Activated CD8-positive, alpha-beta T cell treated with anti-CD3 and anti-CD28 coated beads for 36 hours (primary cell): ENCODE measurements at regions not wholly inside any gene's neighbourhood (a gene's known extent, or its start where the extent isn't known, plus 50 kb on each side); places are given as distances from the start of the nearest gene placed in this dataset.

Experiments
- ATAC-seq: fragments of 200-7000 bp; cut with Tn5 transposase; one replicate; pipeline ENCODE4 v1.10.0; 2021; ENCODE audit warnings: mild to moderate bottlenecking, moderate library complexity
- CTCF ChIA-PET: fragments of 350-600 bp; sonication (Branson Sonifier 250); formaldehyde crosslinking; loops from one replicate; lab custom pipeline; 2021; ENCODE audit warnings: antibody characterized with exemption; lab: Charles Lee
- POLR2A ChIA-PET: fragments of 350-600 bp; sonication (Branson Sonifier 250); formaldehyde crosslinking; loops from one replicate; lab custom pipeline; 2021; ENCODE audit warnings: antibody characterized with exemption; lab: Charles Lee
- DNase-seq: peaks from one replicate; pipeline ENCODE4 v3.0.0-alpha.2; 2020
- H3K27ac Mint-ChIP-seq: one replicate; pipeline ENCODE4 v1.8.0; 2021; ENCODE audit warnings: mild to moderate bottlenecking, mixed read lengths
- H3K27me3 Mint-ChIP-seq: one replicate; pipeline ENCODE4 v1.8.0; 2021; ENCODE audit warnings: mixed read lengths
- H3K36me3 Mint-ChIP-seq: one replicate; pipeline ENCODE4 v1.8.0; 2021; ENCODE audit warnings: low read depth, mixed read lengths
- H3K4me1 Mint-ChIP-seq: one replicate; pipeline ENCODE4 v1.8.0; 2021; ENCODE audit warnings: low read depth, mixed read lengths
- H3K4me3 Mint-ChIP-seq: one replicate; pipeline ENCODE4 v1.8.0; 2021; ENCODE audit warnings: mild to moderate bottlenecking, moderate library complexity, mixed read lengths
- H3K9me3 Mint-ChIP-seq: one replicate; pipeline ENCODE4 v1.8.0; 2021; ENCODE audit warnings: mixed read lengths
- CTCF ChIP-seq: fragments of 200-600 bp; IDR thresholded peaks from one replicate; pipeline ENCODE4 v1.8.0; 2022; ENCODE audit warnings: antibody characterized with exemption, mild to moderate bottlenecking
- intact Hi-C: fragments of 100-400 bp; cut with micrococcal nuclease; formaldehyde crosslinking; loops from one replicate; pipeline ENCODE4 v1.10.0; 2022

GRCh38 chr2:156383798-156384197 lies 51.3 kb upstream of the NR4A2 start:
- CTCF ChIA-PET: interaction anchor here (5.6 kb wide), 1 partner anchor 49 kb away, joined by 19 read pairs; no protein-coding TSS in a partner anchor
- H3K27ac Mint-ChIP-seq: no peak overlapping the region
- peaks cover 42% of the 10 kb centered on the region for H3K4me1 Mint-ChIP-seq
- H3K9me3 Mint-ChIP-seq: no peaks in the 10 kb centered on the region
- no peak for DNase-seq
- POLR2A ChIA-PET: interaction anchor here (1.6 kb wide), 1 partner anchor 52 kb away, joined by 4 read pairs; no protein-coding TSS in a partner anchor
- intact Hi-C loops: no loop called here
- ATAC-seq: no peak
- TF ChIP-seq CTCF: no peak
- H3K36me3 Mint-ChIP-seq: no peaks in the 10 kb centered on the region
- H3K4me3 Mint-ChIP-seq: no peak overlapping the region
- H3K27me3 Mint-ChIP-seq: no peaks in the 10 kb centered on the region

GRCh38 chr2:156385242-156385641 lies 50.9 kb upstream of the GPD2 start:
- H3K27me3 Mint-ChIP-seq: no peaks in the 10 kb centered on the region
- peak overlapping the region; percentile 87 for H3K27ac Mint-ChIP-seq
- H3K9me3 Mint-ChIP-seq: no peaks in the 10 kb centered on the region
- peak overlapping the region; percentile 26 for H3K4me3 Mint-ChIP-seq
- ChIA-PET CTCF (interaction anchor here (0.8 to 5.6 kb wide), 5 partner anchors 11 to 204 kb away, joined by 4 to 19 read pairs (median 7); no protein-coding TSS in a partner anchor), POLR2A (interaction anchor here (1.1 to 1.2 kb wide), 3 partner anchors 15 to 51 kb away, joined by 3 to 7 read pairs (median 5); no protein-coding TSS in a partner anchor)
- DNase-seq (peak; percentile 59), ATAC-seq (peak; percentile 86)
- no peaks in the 10 kb centered on the region for H3K36me3 Mint-ChIP-seq
- TF ChIP-seq CTCF: no peak
- peaks cover 31% of the 10 kb centered on the region for H3K4me1 Mint-ChIP-seq
- intact Hi-C loops: no loop called here
